NK-92 treated with Interleukin-12 subunit alpha and Interleukin-12 subunit beta, amount 100 ng/mL, for 24 hours (cell line): ENCODE measurements at regions not wholly inside any gene's neighbourhood (a gene's known extent, or its start where the extent isn't known, plus 50 kb on each side); places are given as distances from the start of the nearest gene placed in this dataset.

Source experiments
- DNase-seq: peaks from one replicate; lab custom pipeline; 2025; lab: John Stamatoyannopoulos, UW

- DNase-seq = no peak
Measured at GRCh38 chr4:161005746-161006145, 1158.1 kb downstream of the FSTL5 start.

GRCh38 chr4:161008527-161008926 is 1155.3 kb downstream of the FSTL5 start:
- no peak for DNase-seq

- no peak for DNase-seq
Measured at GRCh38 chr4:161010227-161010626, 1153.6 kb downstream of the FSTL5 start.
